Astrocyte of the hippocampus (primary cell): ENCODE measurements at regions not wholly inside any gene's neighbourhood (a gene's known extent, or its start where the extent isn't known, plus 50 kb on each side); places are given as distances from the start of the nearest gene placed in this dataset.

Experiments
- DNase-seq: peaks from one replicate; pipeline ENCODE4 v3.0.0; 2011; ENCODE audit warnings: low read depth, low spot score

GRCh38 chr10:121296881-121297585, 301.2 kb downstream of the FGFR2 start:
- DNase-seq = no peak

GRCh38 chr10:121300723-121301122, 297.5 kb downstream of the FGFR2 start:
- DNase-seq = no peak

- peak; percentile 39 for DNase-seq
Observed at GRCh38 chr10:121302541-121303180, 295.6 kb downstream of the FGFR2 start.

- no peak for DNase-seq
Observed at GRCh38 chr10:121303287-121303890, 294.9 kb downstream of the FGFR2 start.

- DNase-seq = no peak
Observed at GRCh38 chr10:121305066-121305465, 293.2 kb downstream of the FGFR2 start.

GRCh38 chr10:121306159-121306673, 292.0 kb downstream of the FGFR2 start:
- DNase-seq = no peak

GRCh38 chr10:121307411-121307980, 290.7 kb downstream of the FGFR2 start:
- no peak for DNase-seq

- no peak for DNase-seq
Observed at GRCh38 chr10:121308020-121308419, 290.2 kb downstream of the FGFR2 start.

GRCh38 chr10:121309164-121309563, 289.1 kb downstream of the FGFR2 start:
- no peak for DNase-seq

- peak; percentile 77 for DNase-seq
Observed at GRCh38 chr10:121310151-121310711, 288.0 kb downstream of the FGFR2 start.

- no peak for DNase-seq
Observed at GRCh38 chr10:121311812-121312443, 286.3 kb downstream of the FGFR2 start.

- peak; percentile 56 for DNase-seq
Observed at GRCh38 chr10:121312587-121312986, 285.7 kb downstream of the FGFR2 start.

- peak; percentile 83 for DNase-seq
Observed at GRCh38 chr10:121313119-121313875, 284.9 kb downstream of the FGFR2 start.

- no peak for DNase-seq
Observed at GRCh38 chr10:121316432-121316831, 281.8 kb downstream of the FGFR2 start.

GRCh38 chr10:121317374-121317773, 280.9 kb downstream of the FGFR2 start:
- no peak for DNase-seq

- peak; percentile 72 for DNase-seq
Observed at GRCh38 chr10:121322046-121322445, 276.2 kb downstream of the FGFR2 start.

GRCh38 chr10:121322776-121323175, 275.5 kb downstream of the FGFR2 start:
- no peak for DNase-seq

- DNase-seq = no peak
Observed at GRCh38 chr10:121323443-121323842, 274.8 kb downstream of the FGFR2 start.

GRCh38 chr10:121324678-121325213, 273.5 kb downstream of the FGFR2 start:
- peak; percentile 65 for DNase-seq

- DNase-seq = no peak
Observed at GRCh38 chr10:121325490-121326231, 272.6 kb downstream of the FGFR2 start.
